ENCODE measurements at regions not wholly inside any gene's neighbourhood (a gene's known extent, or its start where the extent isn't known, plus 50 kb on each side); places are given as distances from the start of the nearest gene placed in this dataset.
A peak's percentile ranks its signal among the peaks of the same experiment; 100 is the strongest.
"Not testable (repeated sequence)": the region's sequence is repeated elsewhere in the genome, so short reads cannot be mapped to it uniquely, and the experiment has no call there.

GRCh38 chr1:121443001-121443540, 258.3 kb downstream of the SRGAP2C start:
- no peak for ATAC-seq (ENCODE audit: low read depth)

GRCh38 chr1:121444096-121444495, 259.3 kb downstream of the SRGAP2C start:
- peaks cover 2% of the 10 kb centered on the region for H3K4me1 Mint-ChIP-seq
- no peak for ATAC-seq (ENCODE audit: low read depth)
- H3K27ac Mint-ChIP-seq: no peak overlapping the region
- no peak for DNase-seq (ENCODE audit: low spot score in 2 of 2)
- H3K9me3 Mint-ChIP-seq: peaks cover 5% of the 10 kb centered on the region
- no peaks in the 10 kb centered on the region for H3K27me3 Mint-ChIP-seq
- H3K4me3 Mint-ChIP-seq: no peak overlapping the region
- no peaks in the 10 kb centered on the region for H3K36me3 Mint-ChIP-seq

More at GRCh38 chr1:121443001-121443540, 258.3 kb downstream of the SRGAP2C start:
- Mint-ChIP-seq H3K4me3 (no peak overlapping the region), H3K36me3 (no peaks in the 10 kb centered on the region), H3K9me3 (peaks cover 5% of the 10 kb centered on the region), H3K27me3 (no peaks in the 10 kb centered on the region), H3K27ac (no peak overlapping the region), H3K4me1 (peaks cover 2% of the 10 kb centered on the region)
- DNase-seq (ENCODE audit: low spot score in 2 of 2): no peak

- no peak for ATAC-seq (ENCODE audit: low read depth)
- H3K9me3 Mint-ChIP-seq: peaks cover 2% of the 10 kb centered on the region
- no peak overlapping the region for H3K27ac Mint-ChIP-seq
- H3K4me3 Mint-ChIP-seq: no peak overlapping the region
- no peaks in the 10 kb centered on the region for H3K27me3 Mint-ChIP-seq
- no peaks in the 10 kb centered on the region for H3K36me3 Mint-ChIP-seq
- DNase-seq (ENCODE audit: low spot score in 2 of 2): no peak
- peaks cover 2% of the 10 kb centered on the region for H3K4me1 Mint-ChIP-seq
Measured at GRCh38 chr1:121445679-121446078, 260.9 kb downstream of the SRGAP2C start.

- H3K27ac Mint-ChIP-seq: not testable (repeated sequence)
Measured at GRCh38 chr1:121447280-121447923, 262.6 kb downstream of the SRGAP2C start.

GRCh38 chr1:121448064-121448463, 263.3 kb downstream of the SRGAP2C start:
- H3K9me3 Mint-ChIP-seq; H3K27ac Mint-ChIP-seq; H3K27me3 Mint-ChIP-seq; H3K4me1 Mint-ChIP-seq; ATAC-seq (ENCODE audit: low read depth); DNase-seq (ENCODE audit: low spot score in 2 of 2); H3K36me3 Mint-ChIP-seq; H3K4me3 Mint-ChIP-seq: not testable (repeated sequence)

More at GRCh38 chr1:121447280-121447923, 262.6 kb downstream of the SRGAP2C start:
- H3K4me3 Mint-ChIP-seq; ATAC-seq (ENCODE audit: low read depth); H3K9me3 Mint-ChIP-seq; DNase-seq (ENCODE audit: low spot score in 2 of 2); H3K36me3 Mint-ChIP-seq; H3K27me3 Mint-ChIP-seq; H3K4me1 Mint-ChIP-seq: not testable (repeated sequence)

GRCh38 chr1:121448851-121449250, 264.1 kb downstream of the SRGAP2C start:
- Mint-ChIP-seq H3K9me3 (no peaks in the 10 kb centered on the region), H3K27me3 (no peaks in the 10 kb centered on the region), H3K4me3 (no peak overlapping the region), H3K4me1 (no peaks in the 10 kb centered on the region), H3K36me3 (no peaks in the 10 kb centered on the region), H3K27ac (no peak overlapping the region)
- DNase-seq (ENCODE audit: low spot score in 2 of 2) (no peak), ATAC-seq (ENCODE audit: low read depth) (no peak)

GRCh38 chr1:121452484-121452883, 267.7 kb downstream of the SRGAP2C start:
- ATAC-seq (ENCODE audit: low read depth) (no peak), DNase-seq (ENCODE audit: low spot score in 2 of 2) (no peak)
- Mint-ChIP-seq H3K9me3 (no peaks in the 10 kb centered on the region), H3K4me1 (no peaks in the 10 kb centered on the region), H3K27ac (no peak overlapping the region), H3K4me3 (no peak overlapping the region), H3K36me3 (no peaks in the 10 kb centered on the region), H3K27me3 (no peaks in the 10 kb centered on the region)

GRCh38 chr1:121458291-121459048, 273.7 kb downstream of the SRGAP2C start:
- Mint-ChIP-seq H3K9me3 (peaks cover 2% of the 10 kb centered on the region), H3K36me3 (peaks cover 1% of the 10 kb centered on the region), H3K4me1 (peaks cover 5% of the 10 kb centered on the region), H3K27me3 (no peaks in the 10 kb centered on the region), H3K4me3 (peak overlapping the region; percentile 59), H3K27ac (peak overlapping the region; percentile 77)
- DNase-seq (ENCODE audit: low spot score in 2 of 2): peak in 1 of 2 donors; percentile 60
- peak; percentile 98 for ATAC-seq (ENCODE audit: low read depth)

GRCh38 chr1:121459235-121459634, 274.5 kb downstream of the SRGAP2C start:
- H3K36me3 Mint-ChIP-seq: peaks cover 1% of the 10 kb centered on the region
- H3K27ac Mint-ChIP-seq: no peak overlapping the region
- H3K27me3 Mint-ChIP-seq: no peaks in the 10 kb centered on the region
- H3K4me1 Mint-ChIP-seq: peaks cover 5% of the 10 kb centered on the region
- ATAC-seq (ENCODE audit: low read depth) (no peak), DNase-seq (ENCODE audit: low spot score in 2 of 2) (no peak)
- peaks cover 2% of the 10 kb centered on the region for H3K9me3 Mint-ChIP-seq
- H3K4me3 Mint-ChIP-seq: no peak overlapping the region

GRCh38 chr1:121469395-121469794, 284.6 kb downstream of the SRGAP2C start:
- H3K27ac Mint-ChIP-seq; H3K4me1 Mint-ChIP-seq; H3K9me3 Mint-ChIP-seq; H3K36me3 Mint-ChIP-seq; ATAC-seq (ENCODE audit: low read depth); H3K27me3 Mint-ChIP-seq; H3K4me3 Mint-ChIP-seq; DNase-seq (ENCODE audit: low spot score in 2 of 2): not testable (repeated sequence)

- ATAC-seq (ENCODE audit: low read depth); H3K9me3 Mint-ChIP-seq; H3K4me3 Mint-ChIP-seq; H3K27me3 Mint-ChIP-seq; DNase-seq (ENCODE audit: low spot score in 2 of 2); H3K36me3 Mint-ChIP-seq; H3K4me1 Mint-ChIP-seq; H3K27ac Mint-ChIP-seq: not testable (repeated sequence)
Measured at GRCh38 chr1:121470401-121470800, 285.6 kb downstream of the SRGAP2C start.

- ATAC-seq (ENCODE audit: low read depth) (no peak), DNase-seq (ENCODE audit: low spot score in 2 of 2) (no peak)
- no peak overlapping the region for H3K4me3 Mint-ChIP-seq
- peaks cover 3% of the 10 kb centered on the region for H3K9me3 Mint-ChIP-seq
- no peak overlapping the region for H3K27ac Mint-ChIP-seq
- peaks cover 5% of the 10 kb centered on the region for H3K4me1 Mint-ChIP-seq
- peaks cover 2% of the 10 kb centered on the region for H3K27me3 Mint-ChIP-seq
- H3K36me3 Mint-ChIP-seq: peaks cover 3% of the 10 kb centered on the region
Measured at GRCh38 chr1:121471523-121471922, 286.7 kb downstream of the SRGAP2C start.

GRCh38 chr1:121472017-121472416, 287.2 kb downstream of the SRGAP2C start:
- Mint-ChIP-seq H3K4me3 (no peak overlapping the region), H3K36me3 (peaks cover 4% of the 10 kb centered on the region), H3K27me3 (peaks cover 2% of the 10 kb centered on the region), H3K9me3 (peaks cover 3% of the 10 kb centered on the region), H3K4me1 (peaks cover 5% of the 10 kb centered on the region), H3K27ac (no peak overlapping the region)
- no peak for DNase-seq (ENCODE audit: low spot score in 2 of 2)
- no peak for ATAC-seq (ENCODE audit: low read depth)

GRCh38 chr1:121483234-121483633, 298.5 kb downstream of the SRGAP2C start:
- Mint-ChIP-seq H3K27me3 (no peaks in the 10 kb centered on the region), H3K27ac (no peak overlapping the region), H3K4me3 (no peak overlapping the region), H3K4me1 (no peaks in the 10 kb centered on the region), H3K9me3 (peaks cover under 1% of the 10 kb centered on the region), H3K36me3 (no peaks in the 10 kb centered on the region)
- DNase-seq (ENCODE audit: low spot score in 2 of 2) (no peak), ATAC-seq (ENCODE audit: low read depth) (no peak)

All from memory B cell (primary cell).